Dedifferentiated amniotic fluid mesenchymal stem cell (primary cell): ENCODE measurements at regions not wholly inside any gene's neighbourhood (a gene's known extent, or its start where the extent isn't known, plus 50 kb on each side); places are given as distances from the start of the nearest gene placed in this dataset.
A peak's percentile ranks its signal among the peaks of the same experiment; 100 is the strongest.
"Not testable (repeated sequence)": the region's sequence is repeated elsewhere in the genome, so short reads cannot be mapped to it uniquely, and the experiment has no call there.

Experiments used
- DNase-seq: peaks from one replicate; pipeline ENCODE4 v3.0.0-alpha.2; 2016; ENCODE audit errors: extremely low spot score

DNA sequence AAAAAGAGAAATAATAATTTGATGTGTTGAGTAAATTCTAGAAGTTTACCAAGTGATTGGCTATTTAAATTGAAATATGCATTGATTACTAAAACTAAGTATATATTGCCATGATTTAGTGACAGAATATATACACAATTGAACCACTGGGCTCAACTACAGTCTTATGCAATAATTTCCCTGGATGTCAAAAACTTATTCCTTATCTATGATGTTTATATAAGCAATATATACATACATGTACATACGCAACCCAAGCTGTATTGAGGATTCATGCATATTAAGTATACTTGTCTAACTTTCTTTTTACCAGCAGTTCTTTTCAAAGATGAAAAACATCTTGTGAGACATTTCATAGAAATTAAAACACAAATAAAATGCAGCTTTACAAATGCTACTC, 165.8 kb downstream of the ZIC4 start:
- DNase-seq, result no peak

- no peak for DNase-seq
Measured at GRCh38 chr3:147237991-147238390, 168.4 kb downstream of the ZIC4 start.

- not testable (repeated sequence) for DNase-seq
Measured at GRCh38 chr3:147231980-147232379, 174.4 kb downstream of the ZIC4 start.

DNA sequence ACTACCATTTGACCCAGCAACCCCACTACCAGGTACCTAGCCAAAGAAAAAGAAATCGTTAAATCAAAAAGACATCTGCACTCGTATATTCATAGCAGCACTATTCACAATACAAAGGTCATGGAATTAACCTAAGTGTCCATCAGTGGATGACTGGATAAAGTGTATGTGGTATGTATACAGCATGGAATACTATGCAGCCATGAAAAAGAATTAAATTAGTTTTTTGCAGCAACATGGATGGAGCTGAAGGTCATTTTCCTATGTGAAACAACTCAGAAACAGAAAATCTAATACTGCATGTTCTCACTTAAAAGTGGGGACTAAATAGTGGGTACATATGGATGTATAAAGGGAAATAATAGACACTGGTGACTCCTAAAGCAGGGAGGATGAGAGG, 175.2 kb downstream of the ZIC4 start:
- DNase-seq, result no peak

DNA sequence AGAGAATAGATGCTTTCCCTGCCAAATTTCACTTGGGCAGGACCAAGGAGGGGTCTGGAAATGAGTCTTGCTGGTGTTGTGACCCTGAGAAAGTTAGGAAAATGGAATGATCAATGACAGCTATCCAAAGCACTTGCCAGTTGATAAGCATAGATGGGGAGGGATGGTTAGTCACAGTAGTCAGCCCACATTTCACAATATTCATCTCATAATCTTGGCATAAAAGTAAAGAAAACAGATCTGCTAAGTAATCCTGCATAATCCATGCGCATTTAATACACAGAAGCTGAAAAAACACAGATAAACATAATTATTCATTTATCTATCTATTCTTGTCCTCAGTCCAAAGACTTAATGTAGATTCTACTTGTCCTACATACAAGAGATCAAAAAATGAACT, 184.1 kb downstream of the ZIC4 start:
- DNase-seq, result no peak

- DNase-seq, result no peak
Measured at GRCh38 chr3:147218965-147219364, 187.4 kb downstream of the ZIC4 start.

DNA sequence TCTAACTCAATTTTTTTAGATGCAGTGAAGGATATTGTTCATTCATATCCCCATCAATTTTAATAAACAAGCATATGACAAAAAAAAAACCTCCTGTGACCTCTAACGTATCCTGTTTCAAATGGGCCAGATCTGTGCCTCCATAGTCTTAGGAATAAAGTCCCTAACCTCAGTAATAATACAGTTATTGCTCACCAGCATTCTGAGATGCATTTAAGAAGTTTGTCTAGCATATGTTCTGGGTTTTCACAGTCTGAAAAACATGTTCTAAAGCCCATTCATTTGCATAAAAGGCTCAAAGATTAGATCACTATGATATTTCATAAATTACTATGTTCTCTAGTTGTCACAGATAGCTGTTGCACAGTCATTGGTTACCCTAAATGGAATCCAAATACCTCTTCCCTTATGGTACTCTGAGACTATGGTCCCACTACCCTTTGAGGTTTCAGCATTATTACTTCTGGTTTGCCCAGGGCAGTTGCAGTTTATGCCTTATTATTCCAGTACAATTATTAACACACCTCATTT, 190.1 kb downstream of the ZIC4 start:
- no peak for DNase-seq

DNA sequence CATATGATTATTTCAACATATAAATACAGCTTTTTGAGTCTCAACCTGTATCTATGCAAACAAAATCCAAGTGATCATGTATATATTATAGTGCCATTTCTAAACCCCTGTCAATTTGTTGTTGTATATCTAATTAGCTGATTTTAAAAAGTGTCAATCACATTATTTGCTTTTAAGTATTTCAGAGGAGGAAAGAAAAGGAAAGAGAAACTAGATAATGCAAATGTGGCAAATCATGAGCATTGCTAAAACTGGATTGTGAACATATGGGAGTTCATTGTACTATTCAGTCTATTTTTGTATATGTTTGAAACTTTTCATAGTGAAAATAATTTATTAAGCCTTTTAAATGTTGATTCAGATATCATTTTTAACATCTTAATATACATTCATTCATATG, 190.7 kb downstream of the ZIC4 start:
- no peak for DNase-seq

DNA sequence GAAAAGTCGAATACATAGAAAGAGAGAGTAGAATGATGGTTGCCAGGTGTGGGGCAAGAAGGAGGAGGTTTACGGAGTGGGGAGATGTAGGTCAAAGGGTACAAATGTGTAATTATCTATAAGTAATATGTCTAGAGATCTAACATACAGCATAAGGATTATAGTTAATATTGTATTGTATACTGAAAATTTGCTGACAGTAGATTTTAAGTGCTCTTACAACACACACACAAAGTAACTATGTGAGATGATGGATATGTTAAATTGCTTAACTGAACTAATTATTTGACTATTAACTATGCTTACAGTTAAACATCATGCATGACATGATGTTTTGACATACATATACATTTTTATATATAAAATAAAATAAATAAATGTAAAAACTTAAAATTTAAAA, 192.7 kb downstream of the ZIC4 start:
- no peak for DNase-seq

DNA sequence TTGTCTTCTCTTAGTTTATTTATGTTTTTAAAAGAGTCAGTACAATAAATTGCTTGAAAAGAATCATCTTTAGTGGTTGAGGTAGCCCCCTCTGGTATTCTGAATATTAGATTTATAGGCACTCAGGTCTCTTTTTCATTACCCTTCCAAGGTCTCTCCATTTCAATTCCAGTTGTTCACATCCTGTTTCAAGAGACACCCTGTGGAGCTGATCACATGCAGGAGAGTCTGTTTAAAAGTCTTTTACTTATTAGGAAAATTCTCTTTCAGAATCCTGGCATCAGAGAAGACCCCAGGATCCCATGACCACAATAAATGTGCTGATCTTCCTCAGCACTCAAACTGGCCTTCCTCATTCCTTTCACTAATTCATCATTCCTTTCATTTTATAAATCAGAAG, 195.7 kb downstream of the ZIC4 start:
- DNase-seq, result no peak

DNA sequence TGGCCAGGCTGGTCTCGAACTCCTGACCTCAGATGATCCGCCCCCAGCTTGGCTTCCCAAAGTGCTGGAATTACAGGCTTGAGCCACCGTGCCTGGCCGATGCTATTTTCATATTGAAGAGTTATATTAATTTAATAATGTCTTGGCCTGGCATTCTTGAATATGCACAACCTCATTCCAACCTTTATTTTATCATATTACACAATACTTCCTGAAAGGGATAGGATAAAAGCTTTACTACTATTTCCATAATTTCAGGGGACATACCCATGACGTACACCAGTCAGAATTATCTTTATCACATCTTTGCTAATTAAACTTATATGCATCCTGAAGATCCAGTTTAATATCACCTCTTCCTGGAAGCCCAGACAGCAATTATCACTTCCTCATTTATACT, 205.3 kb downstream of the ZIC4 start:
- DNase-seq, result no peak

- peak; percentile 39 for DNase-seq
Measured at GRCh38 chr3:147200545-147200944, 205.8 kb downstream of the ZIC4 start.

GRCh38 chr3:147197739-147198138, 208.6 kb downstream of the ZIC4 start:
- no peak for DNase-seq

- DNase-seq, result no peak
Measured at GRCh38 chr3:147195887-147196286, 210.5 kb downstream of the ZIC4 start.

DNA sequence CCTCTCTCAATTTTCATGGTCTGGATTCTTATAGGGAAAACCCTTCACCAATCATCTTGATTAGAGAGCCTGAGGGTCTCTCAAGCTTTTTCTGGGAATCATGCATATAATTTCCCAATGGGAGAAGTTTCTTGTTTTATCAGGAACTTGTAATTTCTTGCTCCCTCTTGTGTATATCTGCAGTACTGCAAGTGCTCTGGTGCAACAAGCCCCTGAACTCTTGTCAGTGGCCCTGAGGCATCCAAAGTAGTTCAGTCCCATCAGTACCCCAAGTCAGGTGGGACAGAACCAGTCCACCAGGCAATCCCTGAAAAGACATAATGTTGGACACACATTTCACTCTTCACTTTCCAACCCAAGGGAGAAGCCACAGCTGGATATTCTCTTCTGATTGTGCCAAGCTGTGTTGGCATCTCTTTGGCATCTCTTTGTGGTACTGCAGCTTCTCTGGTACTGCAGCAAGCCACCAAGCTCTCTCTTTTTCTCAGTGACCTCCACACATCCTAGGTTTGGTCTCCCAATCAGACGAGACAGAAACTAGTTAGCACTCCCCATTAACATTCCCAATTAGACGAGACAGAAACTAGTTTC, 214.5 kb downstream of the ZIC4 start:
- peak; percentile 60 for DNase-seq

GRCh38 chr3:147189016-147189415, 217.3 kb downstream of the ZIC4 start:
- DNase-seq, result no peak

GRCh38 chr3:147187687-147188086, 218.7 kb downstream of the ZIC4 start:
- DNase-seq, result no peak

GRCh38 chr3:147185781-147186180, 220.6 kb downstream of the ZIC4 start:
- DNase-seq, result no peak

GRCh38 chr3:147184794-147185193, 221.5 kb downstream of the ZIC4 start:
- no peak for DNase-seq

DNA sequence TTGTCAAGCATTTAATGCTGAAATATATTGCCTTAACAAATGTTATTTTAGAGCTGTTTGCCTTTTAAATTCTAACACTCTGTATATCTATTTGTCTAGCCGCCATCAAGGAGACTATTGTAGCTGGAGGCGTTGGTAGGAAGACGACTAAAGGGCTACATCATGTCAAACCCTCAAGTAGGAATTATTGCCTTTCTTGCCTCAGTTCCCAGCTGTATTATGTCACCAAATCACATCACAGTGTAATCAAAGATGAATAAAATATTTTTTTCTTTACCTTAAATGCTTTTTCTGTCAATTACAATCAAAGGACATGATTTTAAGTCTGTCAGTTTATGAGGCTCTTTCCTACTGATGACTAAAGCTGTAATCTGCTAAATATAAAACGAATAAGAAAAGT, 233.1 kb downstream of the ZIC4 start:
- DNase-seq, result no peak

GRCh38 chr3:147162743-147163142, 243.6 kb downstream of the ZIC4 start:
- DNase-seq, result no peak

- DNase-seq, result no peak
Measured at GRCh38 chr3:147161833-147162232, 244.5 kb downstream of the ZIC4 start.

GRCh38 chr3:147160984-147161383, 245.4 kb downstream of the ZIC4 start:
- DNase-seq, result no peak

- no peak for DNase-seq
Measured at GRCh38 chr3:147159141-147159540, 247.2 kb downstream of the ZIC4 start.
